Endothelial cell of hepatic sinusoid (primary cell): ENCODE measurements at regions not wholly inside any gene's neighbourhood (a gene's known extent, or its start where the extent isn't known, plus 50 kb on each side); places are given as distances from the start of the nearest gene placed in this dataset.
"Not testable (repeated sequence)": the region's sequence is repeated elsewhere in the genome, so short reads cannot be mapped to it uniquely, and the experiment has no call there.

Experiments used
- in situ Hi-C: cut with HindIII; loops from 2 replicates; pipeline ENCODE4 v1.10.0; 2017; ENCODE audit warnings: low sequenced_read_pairs

DNA sequence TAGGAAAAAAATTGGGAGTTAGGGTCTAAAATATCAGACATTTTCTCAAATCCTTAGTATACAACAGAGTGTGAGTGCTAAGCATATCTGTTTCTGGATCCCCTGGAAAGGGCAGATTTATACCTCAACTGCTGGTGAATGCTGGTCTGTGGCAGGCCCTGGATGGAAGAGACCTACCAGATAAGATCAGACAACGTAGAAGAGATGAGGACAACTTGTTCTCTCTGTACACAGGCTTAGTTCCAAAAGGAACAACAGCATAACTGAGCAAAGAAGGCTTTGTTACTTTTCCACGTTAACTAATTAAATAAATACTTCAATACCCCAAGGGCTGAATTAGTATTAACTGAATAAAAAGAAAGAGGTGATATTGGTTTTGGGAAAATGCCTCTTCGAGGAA lies 1277.3 kb downstream of the SLITRK5 start:
- in situ Hi-C loops = no loop called here

GRCh38 chr13:88958821-88959220 lies 1287.7 kb downstream of the SLITRK5 start:
- in situ Hi-C loops = no loop called here

- in situ Hi-C loops = no loop called here
Measured at GRCh38 chr13:88976466-88976865, 1305.3 kb downstream of the SLITRK5 start.

DNA sequence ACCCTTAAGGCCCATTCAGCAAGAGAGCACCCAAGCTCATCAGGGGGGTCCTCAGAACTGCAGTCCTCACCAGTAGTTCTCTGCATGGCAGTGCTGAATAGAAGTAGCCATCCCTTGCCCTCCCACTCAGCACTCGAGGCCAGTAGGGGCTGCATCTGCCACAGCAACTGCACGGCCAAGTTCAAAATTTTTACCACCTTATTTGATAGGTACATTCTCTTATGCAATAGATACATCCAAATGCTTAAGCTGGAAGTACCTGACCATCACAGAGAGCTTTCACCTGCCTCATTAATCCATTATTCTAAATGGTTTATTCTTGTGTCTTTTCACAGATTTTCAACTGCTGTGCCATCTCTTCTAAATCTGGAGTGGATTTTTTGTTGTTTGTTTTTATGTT lies 1307.4 kb downstream of the SLITRK5 start:
- in situ Hi-C loops = no loop called here

DNA sequence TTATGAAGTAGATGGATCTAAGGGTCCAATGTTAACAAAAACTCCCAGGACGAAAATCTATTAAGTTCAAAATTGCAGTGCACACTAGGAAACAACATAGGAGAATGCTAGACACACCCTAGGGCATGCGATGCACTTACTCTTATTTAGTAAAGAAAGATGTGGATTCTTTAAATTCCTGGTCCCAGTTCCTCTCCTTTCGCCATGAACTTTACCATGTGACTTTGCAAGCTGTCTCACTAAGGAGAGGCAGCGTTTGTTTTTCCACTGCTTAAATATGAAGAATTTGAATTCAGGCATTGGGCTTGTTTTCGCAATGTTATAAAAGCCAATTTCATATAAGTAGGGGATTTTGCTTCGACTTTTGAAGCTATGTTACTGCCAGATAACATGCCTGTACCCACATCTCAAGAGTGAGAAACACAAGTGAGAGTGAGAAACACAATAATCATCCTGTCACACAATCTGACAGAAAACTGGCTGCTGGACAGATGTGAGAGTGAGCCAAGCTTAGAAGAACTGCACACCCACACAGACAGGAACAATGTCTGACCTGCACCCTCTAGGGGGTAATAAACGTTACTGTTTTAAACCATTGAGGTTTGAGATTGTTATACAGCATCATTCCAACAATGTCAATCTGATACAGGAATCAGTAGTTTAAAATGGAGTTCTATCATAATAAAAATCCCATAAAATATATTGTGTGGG lies 1308.4 kb downstream of the SLITRK5 start:
- in situ Hi-C loops = no loop called here

DNA sequence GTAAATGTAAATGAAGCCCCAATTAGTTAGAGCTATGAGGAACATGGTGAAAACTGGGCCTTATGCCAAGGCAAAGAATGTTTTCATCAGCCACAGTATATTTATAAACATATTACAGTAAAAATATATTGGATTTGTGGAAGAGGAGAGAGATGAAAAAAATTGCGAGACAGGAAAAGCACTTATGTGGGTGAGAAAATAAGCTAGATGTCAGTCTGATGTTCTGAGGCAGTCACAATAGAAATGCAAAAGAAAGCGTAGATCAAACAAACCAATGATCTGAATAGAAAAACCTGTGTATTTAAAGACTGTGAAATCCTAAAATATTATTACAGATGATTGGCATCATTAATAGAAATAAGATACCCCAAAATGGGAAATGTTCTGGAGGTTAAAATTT lies 1332.5 kb downstream of the SLITRK5 start:
- in situ Hi-C loops = no loop called here

- in situ Hi-C loops = no loop called here
Measured at GRCh38 chr13:89011615-89012014, 1340.4 kb downstream of the SLITRK5 start.

DNA sequence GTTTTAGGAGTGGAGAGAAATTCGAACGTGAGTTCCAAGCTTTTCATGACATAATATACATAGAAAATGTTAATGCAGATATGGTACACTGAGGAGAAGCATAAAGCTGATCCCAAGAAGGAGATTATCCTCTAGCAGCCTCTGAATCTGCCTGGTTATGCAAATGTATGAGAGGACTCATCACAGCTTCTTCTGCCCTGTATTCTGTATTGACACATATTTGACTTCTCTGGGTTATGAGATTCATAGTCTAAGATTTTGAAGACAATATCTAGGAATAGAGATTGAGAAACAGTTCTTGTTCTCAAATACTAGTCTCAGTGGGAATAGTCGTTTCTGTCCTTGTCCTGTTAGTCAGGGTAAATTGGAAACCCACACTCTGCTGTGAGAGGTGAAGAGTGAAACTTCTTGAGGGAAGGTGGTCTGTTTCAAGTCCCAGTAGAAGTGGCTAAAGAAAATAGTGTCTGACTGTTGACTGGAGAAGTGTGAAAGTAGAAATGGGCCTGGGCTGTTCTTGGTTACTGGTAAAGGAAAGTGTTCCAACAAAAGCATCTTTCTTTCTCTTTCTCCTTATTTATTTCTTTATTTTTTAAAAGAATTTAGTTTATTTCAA lies 1356.6 kb downstream of the SLITRK5 start:
- in situ Hi-C loops = no loop called here

- in situ Hi-C loops = no loop called here
Measured at GRCh38 chr13:89029062-89029461, 1357.9 kb downstream of the SLITRK5 start.

GRCh38 chr13:89034015-89034414 lies 1362.8 kb downstream of the SLITRK5 start:
- in situ Hi-C loops = no loop called here

- in situ Hi-C loops = no loop called here
Measured at GRCh38 chr13:89052699-89053098, 1381.5 kb downstream of the SLITRK5 start.

- in situ Hi-C loops = no loop called here
Measured at GRCh38 chr13:89053418-89053817, 1382.2 kb downstream of the SLITRK5 start.

DNA sequence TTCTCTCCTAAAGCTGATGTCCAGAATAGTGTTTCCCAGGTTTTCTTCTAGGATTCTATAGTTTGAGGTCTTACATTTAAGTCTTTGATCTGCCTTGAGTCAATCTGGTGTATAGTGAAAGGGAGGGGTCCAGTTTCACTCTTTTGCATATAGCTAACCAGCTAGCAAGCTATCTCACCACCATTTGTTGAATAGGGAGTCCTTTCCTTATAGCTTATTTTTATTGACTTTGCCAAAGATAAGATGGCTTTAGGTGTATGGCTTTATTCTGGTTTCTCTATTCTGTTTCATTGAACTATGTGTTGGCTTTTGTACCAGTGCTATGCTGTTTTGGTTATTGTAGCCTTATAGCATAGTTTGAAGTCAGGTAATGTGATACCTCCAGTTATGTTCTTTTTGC lies 1386.1 kb downstream of the SLITRK5 start:
- in situ Hi-C loops = no loop called here

- in situ Hi-C loops = no loop called here
Measured at GRCh38 chr13:89057862-89058261, 1386.7 kb downstream of the SLITRK5 start.

- in situ Hi-C loops = loop anchor here (5.0 kb wide), 1 partner anchor 50 kb away; no protein-coding TSS in a partner anchor
Measured at GRCh38 chr13:89061821-89062220, 1390.7 kb downstream of the SLITRK5 start.

DNA sequence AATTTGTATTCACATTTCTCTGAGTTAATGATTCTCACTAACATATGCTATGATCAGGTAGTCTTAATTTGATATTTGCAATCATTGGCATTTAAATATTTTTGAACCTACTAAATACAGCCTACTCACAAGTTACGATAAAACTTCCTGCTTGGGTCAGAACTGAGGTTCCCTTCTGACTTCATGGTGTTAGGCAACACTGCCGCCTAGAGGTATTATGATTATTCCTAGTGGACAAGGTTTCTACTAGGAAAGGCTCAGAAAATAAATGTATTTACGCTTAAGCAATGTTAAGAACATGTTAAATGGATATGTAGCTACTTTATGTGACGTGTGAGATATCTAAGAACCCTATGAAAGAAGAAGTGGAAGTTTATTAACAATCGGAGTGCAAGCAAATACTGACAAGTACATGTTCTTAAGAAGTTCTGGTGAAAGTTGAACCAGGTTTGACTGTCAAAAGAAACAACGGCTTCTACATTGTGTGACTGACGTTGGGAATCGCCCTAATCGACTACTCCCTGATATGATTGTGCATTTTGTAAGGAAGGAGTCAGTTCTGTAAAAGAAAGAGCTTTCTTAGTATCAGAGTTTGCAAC lies 1395.8 kb downstream of the SLITRK5 start:
- in situ Hi-C loops = no loop called here

GRCh38 chr13:89072979-89073378 lies 1401.8 kb downstream of the SLITRK5 start:
- in situ Hi-C loops = no loop called here

GRCh38 chr13:89076622-89077021 lies 1405.5 kb downstream of the SLITRK5 start:
- in situ Hi-C loops = no loop called here

DNA sequence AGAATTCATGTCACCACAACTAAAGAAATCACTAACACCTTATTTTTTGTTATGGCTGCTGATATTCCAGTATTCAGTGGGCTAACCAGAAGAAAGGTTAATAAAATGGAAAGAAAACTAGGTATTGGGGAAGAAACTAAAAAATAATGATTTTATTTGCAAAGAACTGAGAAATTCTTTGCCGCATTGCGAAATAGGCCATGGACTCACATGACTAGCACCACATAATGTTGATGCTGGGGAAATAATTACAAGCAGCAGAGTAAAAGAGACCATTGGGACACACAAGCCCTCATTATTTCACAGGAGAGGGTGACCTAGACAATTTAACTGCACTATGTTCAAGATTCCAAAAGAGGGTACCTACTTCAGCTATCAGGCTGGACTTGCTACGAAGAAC lies 1411.5 kb downstream of the SLITRK5 start:
- in situ Hi-C loops = no loop called here

GRCh38 chr13:89088107-89088506 lies 1416.9 kb downstream of the SLITRK5 start:
- in situ Hi-C loops = not testable (repeated sequence)

DNA sequence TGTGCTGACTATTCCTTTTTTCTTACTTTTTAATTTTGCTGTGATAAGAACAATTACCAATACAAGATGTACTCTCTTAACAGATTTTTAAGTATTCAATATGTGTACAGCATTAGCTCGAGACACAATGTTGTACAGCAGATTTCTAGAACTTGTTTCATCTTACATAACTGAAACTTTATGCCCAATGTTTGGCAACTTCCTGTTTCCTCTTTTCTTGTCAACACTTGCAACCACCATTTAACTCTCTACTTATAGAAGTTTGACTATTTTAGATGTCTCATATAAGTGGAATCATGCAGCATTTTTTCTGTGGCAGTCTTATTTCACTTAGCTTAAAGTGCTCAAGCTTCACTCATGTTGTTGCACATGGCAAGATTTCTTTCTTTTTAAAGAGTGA lies 1426.8 kb downstream of the SLITRK5 start:
- in situ Hi-C loops = no loop called here

DNA sequence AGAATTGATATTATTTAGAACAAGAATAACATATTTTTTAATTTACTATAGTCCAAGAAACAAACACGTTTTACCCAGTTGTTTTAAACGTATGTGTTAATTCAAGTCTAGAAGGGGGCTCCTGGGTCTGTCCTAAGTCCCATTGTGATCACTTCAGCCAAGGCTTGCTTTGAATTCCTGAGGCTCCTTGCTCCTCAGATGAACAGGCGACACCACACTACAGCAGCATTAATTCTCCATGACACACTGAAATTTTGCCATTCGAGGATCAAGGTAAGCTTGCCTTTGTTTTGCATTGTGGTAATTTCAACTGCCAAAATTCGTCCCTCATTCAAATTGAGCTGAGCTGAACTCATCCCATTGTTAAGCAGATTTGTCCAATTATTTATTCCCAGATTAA lies 1442.6 kb downstream of the SLITRK5 start:
- in situ Hi-C loops = loop anchor here (5.0 kb wide), 1 partner anchor 51 kb away; no protein-coding TSS in a partner anchor
